ENCODE measurements at regions not wholly inside any gene's neighbourhood (a gene's known extent, or its start where the extent isn't known, plus 50 kb on each side); places are given as distances from the start of the nearest gene placed in this dataset.

GRCh38 chr12:13592063-13592942 is 389.1 kb downstream of the GRIN2B start:
- DNase-seq = no peak

GRCh38 chr12:13591488-13591887 is 389.9 kb downstream of the GRIN2B start:
- DNase-seq = no peak

- no peak for DNase-seq
These were observed 390.3 kb downstream of the GRIN2B start for GRCh38 chr12:13591059-13591458.

DNA sequence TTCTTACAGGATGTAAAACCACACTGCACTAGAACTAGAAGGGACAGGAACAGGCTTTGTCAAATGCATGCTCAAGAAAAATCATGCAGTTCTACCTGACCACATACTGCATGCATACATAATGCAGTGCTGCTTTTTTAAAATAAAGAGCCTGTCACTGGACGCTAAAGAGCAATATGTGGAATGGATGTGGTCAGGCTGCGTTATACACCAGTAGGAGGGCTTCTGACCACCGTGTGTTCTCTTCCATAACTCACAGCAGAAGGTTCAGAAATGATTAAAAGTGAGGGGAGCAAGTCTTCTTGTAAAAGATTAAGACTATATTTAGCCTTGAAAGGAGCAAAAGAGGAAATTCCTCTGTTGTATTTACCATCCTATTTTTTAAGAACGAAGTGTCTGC is 392.0 kb downstream of the EMP1 start:
- DNase-seq = no peak

DNA sequence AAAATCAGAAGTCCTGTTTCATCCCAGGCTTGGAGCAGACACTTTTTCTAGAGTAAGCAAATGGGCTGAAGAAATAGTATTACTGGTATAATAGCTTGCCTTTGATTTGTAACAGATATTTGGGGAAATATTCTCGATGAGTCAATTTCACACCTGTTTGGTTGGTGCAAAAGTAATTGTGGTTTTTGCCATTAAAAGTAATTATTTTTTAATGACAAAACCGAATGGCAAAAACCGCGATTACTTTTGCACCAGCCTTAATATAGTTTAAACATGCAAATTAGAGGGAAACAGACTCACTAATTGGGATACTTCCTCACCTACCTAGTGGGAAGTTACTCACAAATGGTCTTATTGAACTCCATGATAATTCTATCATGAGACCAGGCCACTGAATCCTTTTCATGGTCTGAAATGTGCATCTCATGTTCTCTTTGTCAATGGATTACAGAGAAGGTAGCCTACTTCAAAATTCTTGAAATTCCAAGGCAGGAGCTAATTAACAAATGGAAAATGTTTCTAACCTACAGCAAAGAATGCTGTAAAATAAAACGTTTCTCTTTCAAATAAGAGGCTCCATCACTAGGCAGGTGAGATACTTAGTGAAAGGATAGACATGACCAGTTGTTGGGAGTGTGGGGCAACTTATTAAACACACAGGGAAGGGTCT is 391.3 kb downstream of the EMP1 start:
- no peak for DNase-seq

- DNase-seq = no peak
These were observed 389.8 kb downstream of the EMP1 start for GRCh38 chr12:13586361-13586760.

- no peak for DNase-seq
These were observed 388.0 kb downstream of the EMP1 start for GRCh38 chr12:13584541-13584940.

DNA sequence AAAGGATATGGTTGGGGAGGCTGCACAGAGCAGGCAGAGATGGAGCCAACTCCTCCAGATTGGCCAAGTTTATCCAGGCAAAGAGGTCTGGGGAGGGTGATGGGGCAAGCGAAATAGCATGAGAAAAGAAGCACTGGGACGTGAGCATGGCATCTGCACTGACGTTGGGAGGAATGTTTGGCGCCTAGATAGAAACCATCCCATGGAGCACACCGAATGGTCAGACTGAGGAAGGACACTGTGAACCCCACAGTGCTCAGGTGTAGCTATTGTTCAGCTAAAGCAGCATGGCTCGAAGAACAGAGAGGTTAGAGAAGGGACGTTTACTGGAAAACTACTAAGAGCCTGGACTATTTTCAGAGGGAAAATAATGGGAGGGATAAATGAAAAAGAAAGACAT is 387.1 kb downstream of the EMP1 start:
- no peak for DNase-seq

DNA sequence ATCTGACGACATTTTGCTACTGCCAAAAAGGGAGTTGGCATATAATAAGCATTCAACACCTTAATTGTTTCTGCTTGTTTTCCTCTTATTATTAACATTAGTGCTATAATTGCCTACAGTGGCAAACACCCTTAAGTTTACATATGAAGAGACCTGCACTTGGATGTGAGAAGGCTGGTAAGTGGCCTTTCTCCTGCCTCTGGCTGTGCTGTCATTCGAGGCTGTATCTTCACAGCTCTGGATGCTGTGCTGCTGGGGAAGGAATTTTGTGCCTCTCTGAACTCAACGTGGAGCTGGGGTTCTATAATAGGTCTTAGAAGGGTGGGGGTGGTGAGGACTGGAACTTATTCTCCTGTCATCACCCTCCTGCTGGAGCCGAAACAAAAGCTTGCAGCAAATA is 385.9 kb downstream of the EMP1 start:
- no peak for DNase-seq

DNA sequence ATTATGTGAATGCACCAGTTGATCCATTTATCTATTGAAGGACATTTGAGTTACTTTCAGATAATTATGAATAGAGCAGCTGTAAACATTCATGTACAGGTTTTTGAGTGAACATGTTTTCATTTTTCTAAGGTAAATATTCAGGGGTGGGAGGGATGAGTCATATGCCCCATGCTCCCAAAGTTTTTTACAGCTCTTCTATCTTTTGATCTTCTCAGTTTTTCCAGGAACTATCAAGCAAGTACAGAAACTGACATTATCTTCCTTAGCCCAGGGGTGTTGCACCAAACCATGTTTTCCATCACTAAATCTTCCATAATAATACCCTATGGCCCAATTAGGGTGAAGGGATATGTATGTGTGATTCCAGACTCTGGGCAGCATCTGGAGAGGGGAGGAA is 384.5 kb downstream of the EMP1 start:
- DNase-seq = no peak

GRCh38 chr12:13580206-13580605 is 383.7 kb downstream of the EMP1 start:
- DNase-seq = no peak

DNA sequence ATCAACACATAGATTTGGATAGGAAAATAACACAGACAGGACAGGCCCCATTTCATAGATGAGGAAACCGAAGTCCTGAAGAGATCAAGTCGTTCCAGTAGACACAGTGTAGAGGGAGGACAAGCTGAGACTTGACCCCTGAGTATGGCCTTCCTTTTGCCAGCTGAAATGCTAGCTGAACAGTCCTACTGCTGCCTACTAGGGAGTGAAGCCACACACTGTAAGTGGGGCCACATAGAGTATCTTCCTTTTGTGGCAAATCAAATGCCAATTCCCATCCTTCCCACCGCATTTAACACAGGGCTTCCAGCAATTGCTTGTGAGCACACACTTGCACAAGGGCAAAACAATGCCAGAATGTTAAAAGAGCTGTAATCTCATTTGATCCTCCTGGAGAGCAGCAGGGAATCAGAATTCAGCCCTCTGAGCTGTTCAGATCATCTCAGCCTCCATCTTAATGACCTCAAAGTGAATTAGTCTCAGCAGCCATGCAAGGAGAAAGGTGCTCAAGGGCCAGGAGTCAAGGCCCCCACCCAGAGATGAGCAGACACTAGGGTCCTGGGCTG is 380.5 kb downstream of the EMP1 start:
- no peak for DNase-seq

- DNase-seq = no peak
These were observed 377.3 kb downstream of the EMP1 start for GRCh38 chr12:13573698-13574321.

DNA sequence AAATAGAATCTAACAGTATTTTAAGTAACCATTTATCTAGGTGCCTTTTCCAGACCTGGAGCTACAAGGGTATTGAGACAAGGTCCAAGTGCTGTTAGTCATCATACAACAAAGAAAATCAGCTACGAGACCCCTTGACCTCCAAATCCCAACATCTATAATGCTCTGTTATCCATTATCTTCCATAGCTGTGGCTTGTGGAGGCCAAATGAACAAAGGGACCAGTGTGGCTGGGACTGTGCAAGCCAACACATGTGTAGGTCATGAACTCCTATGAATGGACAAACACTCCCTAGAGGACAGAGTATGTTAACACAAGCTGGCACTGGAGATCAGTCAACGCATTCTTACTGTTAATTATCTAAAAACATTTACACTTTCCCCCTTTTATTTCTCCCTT is 374.5 kb downstream of the EMP1 start:
- no peak for DNase-seq

DNA sequence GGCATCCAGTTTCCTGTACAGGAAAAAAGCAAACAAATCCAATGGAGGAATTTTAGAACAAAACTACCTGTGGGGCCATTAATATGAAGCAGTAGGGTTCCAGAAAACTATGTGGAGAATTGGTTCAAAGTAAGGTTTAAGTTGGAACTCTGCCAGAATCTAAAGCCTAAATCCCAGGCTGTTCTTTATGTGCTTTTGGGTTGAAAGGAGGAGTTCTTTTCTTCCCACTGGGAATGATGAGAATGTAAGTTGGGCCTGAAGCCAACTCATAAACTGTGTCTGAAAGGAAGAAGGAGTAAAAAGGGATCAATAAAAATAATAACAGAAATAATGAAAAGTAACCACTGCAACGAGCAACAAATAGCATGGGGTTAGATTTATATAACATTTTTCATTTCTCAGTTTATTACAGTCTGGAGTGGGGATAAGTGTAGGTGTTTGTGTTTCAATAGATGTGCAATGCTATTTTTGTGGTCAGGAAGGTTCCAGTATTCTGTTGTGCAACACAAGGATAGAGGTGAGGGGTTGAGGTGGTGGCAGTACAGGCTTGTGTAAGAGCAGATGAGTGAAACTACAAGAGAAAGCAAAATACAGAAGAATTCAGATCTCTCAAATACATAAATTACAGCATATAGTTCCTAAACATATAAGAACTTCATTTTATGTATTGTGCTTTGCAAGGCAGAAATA is 373.6 kb downstream of the EMP1 start:
- DNase-seq = no peak

DNA sequence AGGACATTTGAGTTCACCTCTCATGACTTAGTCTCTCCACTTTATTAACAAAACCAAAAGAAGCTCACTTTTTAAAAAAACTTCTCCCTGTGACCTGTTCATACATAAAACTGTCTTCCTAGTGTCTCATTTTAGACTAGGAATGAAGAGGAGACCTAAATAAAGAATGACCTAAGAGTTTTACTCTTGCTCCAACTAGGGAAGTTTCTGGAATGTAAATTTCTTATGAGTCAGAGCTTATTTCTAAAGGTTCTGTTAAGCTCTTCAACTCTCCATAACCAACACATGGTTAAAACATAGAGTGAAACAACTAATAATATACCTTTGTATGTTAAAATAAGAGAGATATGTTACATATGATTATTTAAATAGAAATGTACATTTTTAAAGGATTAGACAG is 369.8 kb downstream of the EMP1 start:
- no peak for DNase-seq

DNA sequence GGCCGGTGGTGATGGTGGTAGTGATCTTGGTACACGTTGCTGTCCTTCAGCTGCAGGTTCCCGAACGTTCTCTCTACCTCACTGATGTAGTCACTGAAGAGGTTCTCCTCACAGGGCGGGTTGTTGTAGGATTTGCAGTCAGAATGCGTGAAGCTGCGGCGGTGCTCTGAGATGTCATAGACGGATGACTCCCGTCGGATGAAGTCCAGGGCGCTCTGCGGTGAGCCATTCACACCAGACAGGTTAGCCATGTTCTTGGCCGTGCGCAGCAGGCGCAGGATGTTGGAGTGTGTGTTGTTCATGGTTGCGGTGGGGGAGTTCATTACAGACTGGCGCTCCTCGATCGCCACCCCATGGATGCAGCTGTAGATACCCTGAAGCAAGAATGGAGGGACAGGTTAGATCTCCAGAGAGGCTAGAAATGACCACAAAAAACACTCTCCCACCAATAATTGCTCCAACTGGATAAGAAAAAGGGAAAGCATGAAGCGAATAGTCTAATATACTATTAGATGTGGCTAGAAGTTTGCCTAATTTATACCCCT is 367.8 kb downstream of the EMP1 start:
- DNase-seq = no peak

DNA sequence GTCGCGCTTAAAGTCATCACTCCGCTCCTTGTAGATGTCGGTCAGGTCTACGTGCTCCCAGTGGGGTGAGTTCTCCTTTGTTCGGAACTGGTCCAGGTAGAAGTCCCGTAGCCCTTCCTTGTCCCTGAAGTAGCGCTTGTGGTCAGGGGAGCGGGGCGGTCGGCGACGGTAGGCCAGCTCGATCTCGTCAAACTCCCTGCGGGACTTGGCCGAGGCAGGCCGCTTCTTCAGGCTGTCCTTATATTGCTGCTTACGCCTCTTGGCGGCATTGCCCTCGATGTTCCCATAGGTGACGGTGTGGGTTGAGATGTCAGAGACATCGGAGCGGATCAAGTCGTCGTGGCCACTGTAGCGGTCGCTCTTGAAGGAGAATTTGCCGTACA is 367.2 kb downstream of the EMP1 start:
- no peak for DNase-seq

DNA sequence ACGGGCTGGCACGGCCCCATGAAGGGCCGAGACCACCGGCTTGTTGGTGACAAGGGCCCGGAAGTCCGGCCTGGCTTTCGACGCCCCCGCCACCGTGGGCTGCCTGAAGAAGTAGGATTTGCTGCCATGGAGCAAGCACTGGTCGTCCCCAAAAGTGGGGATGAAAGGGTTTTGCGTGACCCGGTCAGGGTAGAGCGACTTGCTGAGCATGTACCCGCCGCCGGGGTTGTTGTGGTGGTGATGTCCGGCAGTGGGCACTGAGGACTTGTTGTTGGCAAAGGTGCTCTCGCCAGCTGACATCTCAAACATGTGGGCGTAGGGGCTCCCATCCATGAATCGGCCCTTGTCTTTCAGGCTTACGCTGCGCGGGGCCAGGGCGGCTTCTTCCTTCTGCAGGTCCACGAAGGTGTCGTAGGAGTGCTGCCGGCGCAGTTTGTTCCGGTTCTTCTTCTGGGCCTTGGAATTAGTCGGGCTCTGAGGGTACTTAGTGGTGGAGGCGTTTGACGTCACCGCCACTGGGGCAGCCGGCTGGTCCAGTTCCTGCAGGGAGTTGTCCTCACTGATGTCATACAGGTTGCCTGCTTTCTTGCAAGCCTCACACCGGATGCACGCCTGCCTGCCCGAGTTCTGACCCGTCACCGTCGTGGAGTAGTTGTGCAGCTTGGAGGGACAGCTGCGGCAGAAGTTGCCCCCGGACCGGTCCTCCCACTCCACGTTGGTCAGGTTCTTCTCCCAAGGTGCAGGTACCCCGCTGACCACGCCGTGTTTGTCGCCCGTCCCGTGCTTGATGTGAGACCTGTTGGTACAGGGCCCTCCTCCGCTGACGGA is 366.6 kb downstream of the EMP1 start:
- DNase-seq = no peak

DNA sequence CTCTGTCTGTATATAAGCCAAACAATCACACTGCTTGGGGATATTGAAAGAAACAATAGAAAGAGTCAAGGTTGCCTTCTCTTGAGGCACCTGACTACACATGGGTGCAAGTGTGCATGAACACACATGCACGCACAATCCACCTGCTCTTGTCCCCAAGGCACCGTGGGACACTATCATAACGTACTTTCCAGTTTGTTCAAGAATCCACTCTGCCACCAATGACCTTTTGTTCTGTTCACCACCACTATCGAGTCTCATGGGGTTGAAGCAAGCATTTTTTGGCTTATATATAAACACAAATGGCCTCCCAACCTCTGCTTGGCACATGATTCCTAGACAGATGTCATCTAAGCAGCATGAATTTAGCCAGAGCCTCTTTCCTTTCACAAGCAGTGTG is 365.4 kb downstream of the EMP1 start:
- DNase-seq = no peak

GRCh38 chr12:13559318-13559978 is 362.9 kb downstream of the EMP1 start:
- no peak for DNase-seq

Data from activated CD4-positive, alpha-beta T cell treated with anti-CD3 and anti-CD28 coated beads, Interleukin-2, amount 50 U/mL, for 48 hours (primary cell).